SJCRH30 (cell line): ENCODE measurements at regions not wholly inside any gene's neighbourhood (a gene's known extent, or its start where the extent isn't known, plus 50 kb on each side); places are given as distances from the start of the nearest gene placed in this dataset.
"Not testable (repeated sequence)": the region's sequence is repeated elsewhere in the genome, so short reads cannot be mapped to it uniquely, and the experiment has no call there.

ENCODE experiments used
- DNase-seq, 2 experiments: peaks; one replicate each; pipeline ENCODE4 v3.0.0-alpha.2; 2015 to 2020
- H3K27ac ChIP-seq: fragments of 250-450 bp; sonication (Bioruptor Pico); 2 replicates; pipeline ENCODE4 v1.5.1; 2020; ENCODE audit warnings: mild to moderate bottlenecking, moderate library complexity
- H3K27me3 ChIP-seq: fragments of 250-450 bp; sonication (Bioruptor Pico); 2 replicates; pipeline ENCODE4 v1.5.1; 2020; ENCODE audit warnings: mild to moderate bottlenecking, moderate library complexity
- H3K36me3 ChIP-seq: fragments of 250-450 bp; sonication (Bioruptor Pico); 2 replicates; pipeline ENCODE4 v1.5.1; 2020; ENCODE audit warnings: mild to moderate bottlenecking, moderate library complexity
- H3K4me1 ChIP-seq: fragments of 250-450 bp; sonication (Bioruptor Pico); 2 replicates; pipeline ENCODE4 v1.5.1; 2020; ENCODE audit warnings: mild to moderate bottlenecking, moderate library complexity
- H3K4me3 ChIP-seq: fragments of 250-450 bp; sonication (Bioruptor Pico); 2 replicates; pipeline ENCODE4 v1.5.1; 2020; ENCODE audit warnings: mild to moderate bottlenecking, moderate library complexity
- H3K9me3 ChIP-seq: fragments of 250-450 bp; sonication (Bioruptor Pico); replicated peaks from 2 replicates; pipeline ENCODE4 v1.5.1; 2020; ENCODE audit warnings: mild to moderate bottlenecking, moderate library complexity

- Histone ChIP-seq H3K27me3 (no peaks in the 10 kb centered on the region), H3K27ac (peak overlapping the region; percentile 48), H3K9me3 (no peaks in the 10 kb centered on the region), H3K36me3 (no peaks in the 10 kb centered on the region), H3K4me1 (peaks cover 29% of the 10 kb centered on the region), H3K4me3 (no peak overlapping the region)
- DNase-seq: no peak
Measured at GRCh38 chr13:79905018-79905417, 424.1 kb downstream of the NDFIP2 start.

- Histone ChIP-seq H3K27me3 (no peaks in the 10 kb centered on the region), H3K4me1 (peaks cover 33% of the 10 kb centered on the region), H3K36me3 (no peaks in the 10 kb centered on the region), H3K27ac (peak overlapping the region; percentile 48), H3K4me3 (no peak overlapping the region), H3K9me3 (no peaks in the 10 kb centered on the region)
- peak in 1 of 2 experiments; percentile 42 for DNase-seq
Measured at GRCh38 chr13:79904581-79904980, 423.6 kb downstream of the NDFIP2 start.

GRCh38 chr13:79901336-79901735 is 420.4 kb downstream of the NDFIP2 start:
- H3K36me3 ChIP-seq: no peaks in the 10 kb centered on the region
- DNase-seq: peak; percentile 58 to 68
- no peak overlapping the region for H3K4me3 ChIP-seq
- H3K27me3 ChIP-seq: no peaks in the 10 kb centered on the region
- no peaks in the 10 kb centered on the region for H3K9me3 ChIP-seq
- H3K27ac ChIP-seq: peak overlapping the region; percentile 84
- H3K4me1 ChIP-seq: peaks cover 34% of the 10 kb centered on the region

- H3K36me3 ChIP-seq: no peaks in the 10 kb centered on the region
- H3K27ac ChIP-seq: peak overlapping the region; percentile 84
- H3K4me1 ChIP-seq: peaks cover 29% of the 10 kb centered on the region
- H3K27me3 ChIP-seq: no peaks in the 10 kb centered on the region
- H3K9me3 ChIP-seq: no peaks in the 10 kb centered on the region
- peak; percentile 60 to 68 for DNase-seq
- no peak overlapping the region for H3K4me3 ChIP-seq
Measured at GRCh38 chr13:79900356-79900755, 419.4 kb downstream of the NDFIP2 start.

- H3K9me3 ChIP-seq: no peaks in the 10 kb centered on the region
- no peaks in the 10 kb centered on the region for H3K36me3 ChIP-seq
- peaks cover 21% of the 10 kb centered on the region for H3K4me1 ChIP-seq
- no peak overlapping the region for H3K4me3 ChIP-seq
- no peak for DNase-seq
- no peaks in the 10 kb centered on the region for H3K27me3 ChIP-seq
- peak overlapping the region; percentile 84 for H3K27ac ChIP-seq
Measured at GRCh38 chr13:79898996-79899395, 418.0 kb downstream of the NDFIP2 start.

GRCh38 chr13:79898202-79898826 is 417.4 kb downstream of the NDFIP2 start:
- no peak for DNase-seq
- Histone ChIP-seq H3K4me1 (peaks cover 21% of the 10 kb centered on the region), H3K27ac (no peak overlapping the region), H3K4me3 (no peak overlapping the region), H3K36me3 (no peaks in the 10 kb centered on the region), H3K27me3 (no peaks in the 10 kb centered on the region), H3K9me3 (no peaks in the 10 kb centered on the region)

GRCh38 chr13:79896851-79897250 is 415.9 kb downstream of the NDFIP2 start:
- H3K4me3 ChIP-seq: no peak overlapping the region
- H3K36me3 ChIP-seq: no peaks in the 10 kb centered on the region
- H3K27me3 ChIP-seq: no peaks in the 10 kb centered on the region
- H3K9me3 ChIP-seq: no peaks in the 10 kb centered on the region; the same call in 1 of the 2 replicates
- no peak overlapping the region for H3K27ac ChIP-seq
- H3K4me1 ChIP-seq: peaks cover 15% of the 10 kb centered on the region
- no peak for DNase-seq

GRCh38 chr13:79895416-79895815 is 414.5 kb downstream of the NDFIP2 start:
- DNase-seq: no peak
- Histone ChIP-seq H3K36me3 (no peaks in the 10 kb centered on the region), H3K27me3 (no peaks in the 10 kb centered on the region), H3K9me3 (no peaks in the 10 kb centered on the region; the same call in 1 of the 2 replicates), H3K4me1 (peaks cover 8% of the 10 kb centered on the region), H3K4me3 (no peak overlapping the region), H3K27ac (no peak overlapping the region)

GRCh38 chr13:79887278-79887677 is 406.3 kb downstream of the NDFIP2 start:
- not testable (repeated sequence) for H3K4me1 ChIP-seq, H3K36me3 ChIP-seq, H3K27me3 ChIP-seq, H3K4me3 ChIP-seq, DNase-seq, H3K9me3 ChIP-seq, H3K27ac ChIP-seq

- Histone ChIP-seq H3K36me3 (no peaks in the 10 kb centered on the region), H3K4me1 (peaks cover 9% of the 10 kb centered on the region), H3K9me3 (no peaks in the 10 kb centered on the region), H3K27me3 (no peaks in the 10 kb centered on the region), H3K4me3 (no peak overlapping the region), H3K27ac (peak overlapping the region; percentile 20)
- peak in 1 of 2 experiments; percentile 57 for DNase-seq
Measured at GRCh38 chr13:79886601-79887000, 405.6 kb downstream of the NDFIP2 start.

GRCh38 chr13:79884890-79885289 is 403.9 kb downstream of the NDFIP2 start:
- H3K27me3 ChIP-seq: no peaks in the 10 kb centered on the region
- H3K36me3 ChIP-seq: no peaks in the 10 kb centered on the region
- no peak for DNase-seq
- no peak overlapping the region for H3K27ac ChIP-seq
- H3K4me3 ChIP-seq: no peak overlapping the region
- H3K9me3 ChIP-seq: no peaks in the 10 kb centered on the region
- H3K4me1 ChIP-seq: peaks cover 9% of the 10 kb centered on the region

- Histone ChIP-seq H3K9me3 (no peaks in the 10 kb centered on the region), H3K27me3 (no peaks in the 10 kb centered on the region), H3K4me3 (no peak overlapping the region), H3K36me3 (no peaks in the 10 kb centered on the region), H3K4me1 (peaks cover 9% of the 10 kb centered on the region), H3K27ac (no peak overlapping the region)
- no peak for DNase-seq
Measured at GRCh38 chr13:79883216-79883615, 402.3 kb downstream of the NDFIP2 start.

- Histone ChIP-seq H3K27me3 (no peaks in the 10 kb centered on the region), H3K27ac (no peak overlapping the region), H3K36me3 (no peaks in the 10 kb centered on the region), H3K4me3 (no peak overlapping the region), H3K9me3 (no peaks in the 10 kb centered on the region), H3K4me1 (no peaks in the 10 kb centered on the region)
- DNase-seq: no peak
Measured at GRCh38 chr13:79880818-79881217, 399.9 kb downstream of the NDFIP2 start.

- Histone ChIP-seq H3K27ac (no peak overlapping the region), H3K4me1 (peaks cover 6% of the 10 kb centered on the region), H3K9me3 (no peaks in the 10 kb centered on the region), H3K27me3 (no peaks in the 10 kb centered on the region), H3K36me3 (no peaks in the 10 kb centered on the region), H3K4me3 (no peak overlapping the region)
- DNase-seq: no peak
Measured at GRCh38 chr13:79874396-79875360, 393.7 kb downstream of the NDFIP2 start.

GRCh38 chr13:79871594-79871993 is 390.6 kb downstream of the NDFIP2 start:
- Histone ChIP-seq H3K36me3 (no peaks in the 10 kb centered on the region), H3K4me3 (no peak overlapping the region), H3K9me3 (no peaks in the 10 kb centered on the region), H3K27ac (no peak overlapping the region), H3K4me1 (peaks cover 15% of the 10 kb centered on the region), H3K27me3 (0 out of 2 replicates have a peak, but pooled peaks cover 2% of the 10 kb centered on the region)
- no peak for DNase-seq
